ENCODE measurements at regions not wholly inside any gene's neighbourhood (a gene's known extent, or its start where the extent isn't known, plus 50 kb on each side); places are given as distances from the start of the nearest gene placed in this dataset.

GRCh38 chr12:93043877-93044209 is 114.7 kb upstream of the EEA1 start:
- TF ChIP-seq CTCF (IDR thresholded peaks at IDR 0.05; ENCODE audit: low read length): no peak
- no peak for TF ChIP-seq EZH2 (IDR thresholded peaks at IDR 0.05; ENCODE audit: borderline replicate concordance, low read length)
